H1 (cell line): ENCODE measurements at regions not wholly inside any gene's neighbourhood (a gene's known extent, or its start where the extent isn't known, plus 50 kb on each side); places are given as distances from the start of the nearest gene placed in this dataset.
A peak's percentile ranks its signal among the peaks of the same experiment; 100 is the strongest.

Experiments
- CTCF ChIA-PET: fragments of 300-600 bp; sonication (Branson Sonifier 250); formaldehyde crosslinking; loops from one replicate; lab custom pipeline; 2021; ENCODE audit not compliant: partially characterized antibody; lab: Charles Lee
- POLR2A ChIA-PET: fragments of 300-600 bp; sonication (Branson Sonifier 250); formaldehyde crosslinking; loops from one replicate; lab custom pipeline; 2021; ENCODE audit warnings: inconsistent platforms; ENCODE audit not compliant: partially characterized antibody; lab: Charles Lee
- DNase-seq, 2 experiments: peaks; one replicate each; pipeline versions ENCODE4 v3.0.0 to v3.0.0-alpha.2; 2010 to 2022; ENCODE audit warnings: low spot score in 2 of 2, low read depth in 1 of 2, mixed read lengths in 1 of 2
- FAIRE-seq: peaks from 2 replicates; lab custom pipeline; 2011; peaks lifted over from hg19 to GRCh38; lab: Jason Lieb, UNC
- H2AFZ ChIP-seq: 2 replicates; pipeline ENCODE4 v1.8.1; 2012; ENCODE audit warnings: low read length, inconsistent platforms
- H2AK5ac ChIP-seq: 2 replicates; pipeline ENCODE4 v1.6.1; 2013; ENCODE audit warnings: low read depth, low read length
- H2BK120ac ChIP-seq: replicated peaks from 2 replicates; pipeline ENCODE3; 2013; ENCODE audit warnings: low read depth, low read length, inconsistent platforms
- H2BK12ac ChIP-seq: 2 replicates; pipeline ENCODE4 v1.6.1; 2013; ENCODE audit warnings: low read depth, low read length
- H2BK15ac ChIP-seq: 2 replicates; pipeline ENCODE4 v1.6.1; 2013; ENCODE audit warnings: low read length
- H2BK20ac ChIP-seq: 2 replicates; pipeline ENCODE4 v1.6.1; 2013; ENCODE audit warnings: low read length
- H2BK5ac ChIP-seq: 2 replicates; pipeline ENCODE4 v1.6.1; 2013; ENCODE audit warnings: low read depth, low read length
- H3K14ac ChIP-seq: 2 replicates; pipeline ENCODE4 v1.6.1; 2013; ENCODE audit warnings: inconsistent platforms; ENCODE audit not compliant: insufficient read length
- H3K18ac ChIP-seq: 2 replicates; pipeline ENCODE4 v1.6.1; 2013; ENCODE audit warnings: low read length; ENCODE audit errors: extremely low read depth
- H3K23ac ChIP-seq: 2 replicates; pipeline ENCODE4 v1.6.1; 2013; ENCODE audit warnings: inconsistent platforms; ENCODE audit not compliant: insufficient read length
- H3K23me2 ChIP-seq: 2 replicates; pipeline ENCODE4 v1.6.1; 2013; ENCODE audit warnings: low read depth, low read length
- H3K27ac ChIP-seq: 2 replicates; pipeline ENCODE4 v1.6.1; 2011; ENCODE audit warnings: low read depth, low read length, inconsistent platforms
- H3K27me3 ChIP-seq, 4 experiments: replicated peaks in 1 of 4; 1 replicate in 1 of 4; 2 replicates in 3 of 4; pipeline versions ENCODE4 v1.6.1 to v1.8.1; 2011 to 2013; ENCODE audit warnings: low read length in 3 of 4, mild to moderate bottlenecking in 3 of 4, inconsistent platforms in 2 of 4, mixed read lengths in 2 of 4, moderate library complexity in 1 of 4; ENCODE audit not compliant: control insufficient read depth in 3 of 4, insufficient read depth in 3 of 4; ENCODE audit errors: extremely low read depth in 1 of 4
- H3K36me3 ChIP-seq, 4 experiments: 2 replicates each; pipeline versions ENCODE4 v1.6.1 to v1.8.1; 2011 to 2013; ENCODE audit warnings: mild to moderate bottlenecking in 4 of 4, low read length in 3 of 4, moderate library complexity in 2 of 4, control low read depth in 1 of 4, inconsistent platforms in 1 of 4; ENCODE audit not compliant: insufficient read depth in 4 of 4, control insufficient read depth in 2 of 4
- H3K4ac ChIP-seq: replicated peaks from 2 replicates; pipeline ENCODE3; 2013; ENCODE audit warnings: low read length, low read depth, mixed read lengths, inconsistent platforms; ENCODE audit not compliant: insufficient read length
- H3K4me1 ChIP-seq, 4 experiments: replicated peaks in 1 of 4; 1 replicate in 1 of 4; 2 replicates in 3 of 4; pipeline versions ENCODE4 v1.6.1 to v1.8.1; 2011 to 2013; ENCODE audit warnings: low read length in 3 of 4, inconsistent platforms in 2 of 4, mixed read lengths in 1 of 4; ENCODE audit not compliant: insufficient read depth in 4 of 4, control insufficient read depth in 3 of 4
- H3K4me2 ChIP-seq, 2 experiments: 2 replicates each; pipeline versions ENCODE4 v1.6.1 to v1.8.1; 2011 to 2013; ENCODE audit warnings: low read depth in 2 of 2, low read length in 2 of 2, control low read depth in 1 of 2, inconsistent platforms in 1 of 2, mild to moderate bottlenecking in 1 of 2; ENCODE audit not compliant: insufficient read depth in 1 of 2
- H3K4me3 ChIP-seq, 4 experiments: fragments of 200-600, 300-600 bp in 1 of 4; sonication (generic), shearing (Covaris generic), sonication (Bioruptor Twin) in 1 of 4; 2 replicates each; pipeline versions ENCODE4 v1.5.1 to v1.8.1; 2011 to 2016; ENCODE audit warnings: low read length in 4 of 4, low read depth in 3 of 4, control low read depth in 2 of 4, inconsistent platforms in 2 of 4, mild to moderate bottlenecking in 2 of 4, mixed read lengths in 1 of 4, moderate library complexity in 1 of 4; ENCODE audit not compliant: insufficient read depth in 2 of 4; ENCODE audit errors: extremely low read depth in 1 of 4
- H3K56ac ChIP-seq: replicated peaks from 2 replicates; pipeline ENCODE3; 2013; ENCODE audit warnings: low read depth, mild to moderate bottlenecking, mixed read lengths, low read length, inconsistent platforms; ENCODE audit not compliant: insufficient read length
- H3K79me1 ChIP-seq: 2 replicates; pipeline ENCODE4 v1.6.1; 2013; ENCODE audit warnings: low read depth, low read length, control low read depth
- H3K79me2 ChIP-seq, 2 experiments: 2 replicates each; pipeline versions ENCODE4 v1.6.1 to v1.8.1; 2012 to 2013; ENCODE audit warnings: low read length in 2 of 2, mild to moderate bottlenecking in 2 of 2, inconsistent platforms in 1 of 2; ENCODE audit not compliant: insufficient read depth in 2 of 2, control insufficient read depth in 1 of 2
- H3K9ac ChIP-seq, 4 experiments: replicated peaks in 1 of 4; 1 replicate in 1 of 4; 2 replicates in 3 of 4; pipeline versions ENCODE4 v1.6.1 to v1.8.1; 2011 to 2013; ENCODE audit warnings: low read depth in 3 of 4, low read length in 3 of 4, control low read depth in 2 of 4, mild to moderate bottlenecking in 2 of 4, moderate library complexity in 2 of 4, inconsistent platforms in 1 of 4; ENCODE audit errors: extremely low read depth in 1 of 4
- H3K9me3 ChIP-seq, 2 experiments: 2 replicates each; pipeline versions ENCODE4 v1.6.1 to v1.8.1; 2012 to 2013; ENCODE audit warnings: mild to moderate bottlenecking in 2 of 2, moderate library complexity in 2 of 2, control low read depth in 1 of 2, inconsistent platforms in 1 of 2, low read depth in 1 of 2, low read length in 1 of 2, mixed read lengths in 1 of 2; ENCODE audit not compliant: insufficient read depth in 2 of 2
- H4K20me1 ChIP-seq, 2 experiments: replicated peaks in 1 of 2; 2 replicates each; pipeline versions ENCODE3 to v1.8.1; 2011 to 2013; ENCODE audit warnings: inconsistent platforms in 2 of 2, low read length in 2 of 2, mild to moderate bottlenecking in 1 of 2; ENCODE audit not compliant: insufficient read depth in 2 of 2, control insufficient read depth in 1 of 2
- H4K5ac ChIP-seq: 2 replicates; pipeline ENCODE4 v1.6.1; 2013; ENCODE audit warnings: low read length, low read depth, mixed read lengths, inconsistent platforms; ENCODE audit not compliant: insufficient read length
- H4K8ac ChIP-seq: 2 replicates; pipeline ENCODE4 v1.8.0; 2013; ENCODE audit warnings: mild to moderate bottlenecking, moderate library complexity, low read length, inconsistent platforms; ENCODE audit not compliant: insufficient read depth; ENCODE audit errors: extremely low read depth
- H4K91ac ChIP-seq: replicated peaks from 2 replicates; pipeline ENCODE3; 2013; ENCODE audit warnings: low read length, mixed read lengths, inconsistent platforms; ENCODE audit not compliant: insufficient read length
- BRCA1 ChIP-seq: IDR thresholded peaks from 2 replicates; pipeline ENCODE4 v1.6.1; 2012; ENCODE audit warnings: low read depth, low read length, improper control_type of control experiment
- SP1 ChIP-seq: IDR thresholded peaks from 2 replicates; pipeline ENCODE4 v1.6.1; 2011; ENCODE audit warnings: low read depth, low read length
- TCF12 ChIP-seq: IDR thresholded peaks from 2 replicates; pipeline ENCODE4 v1.6.1; 2011; ENCODE audit warnings: low read depth, mild to moderate bottlenecking, low read length
- WGBS, 2 experiments: shearing (Covaris generic) in 1 of 2; methylation state at CpG; one replicate each; pipeline versions ENCODE4 v1.1.6 to v1.1.7; 2013 to 2015; ENCODE audit warnings: low lambda C conversion rate in 2 of 2, mixed read lengths in 2 of 2, inconsistent platforms in 1 of 2, low coverage in 1 of 2, missing lambda C conversion rate in 1 of 2; ENCODE audit not compliant: insufficient replicate concordance in 2 of 2, insufficient coverage in 1 of 2, insufficient read length in 1 of 2; ENCODE audit errors: extremely low coverage in 1 of 2, missing lambda C conversion rate in 1 of 2; 5-methylcytosine and 5-hydroxymethylcytosine counted together

GRCh38 chr21:15352009-15352408, 287.2 kb upstream of the NRIP1 start:
- 85% methylated on average over 7 of the region's 7 CpGs; no CpG with 5 or more reads in 1 of the 2 experiments for WGBS, 2 experiments
- POLR2A ChIA-PET, result no interaction called here
- Histone ChIP-seq H3K4me2 (no peak overlapping the region), H3K9me3 (no peaks in the 10 kb centered on the region), H2AK5ac (no peak overlapping the region), H3K79me1 (no peaks in the 10 kb centered on the region), H3K4me3 (no peak overlapping the region), H2BK20ac (no peak overlapping the region), H4K5ac (no peak overlapping the region), H3K79me2 (no peaks in the 10 kb centered on the region), H3K27me3 (no peaks in the 10 kb centered on the region), H4K20me1 (no peaks in the 10 kb centered on the region), H3K56ac (no peak overlapping the region), H3K18ac (no peak overlapping the region), H3K4ac (no peak overlapping the region), H2BK5ac (no peak overlapping the region), H3K23ac (no peak overlapping the region), H2BK12ac (no peak overlapping the region), H3K23me2 (no peaks in the 10 kb centered on the region), H3K36me3 (no peaks in the 10 kb centered on the region), H4K8ac (no peak overlapping the region), H3K4me1 (no peaks in the 10 kb centered on the region), H3K9ac (no peak overlapping the region)
- no peak for DNase-seq
- no peak for TF ChIP-seq SP1
- no peak for TF ChIP-seq BRCA1
- no peak for TF ChIP-seq TCF12
- TF ChIP-seq, all 59 proteins: peak for 0
- Histone ChIP-seq H2BK15ac (no peak overlapping the region), H2BK120ac (no peak overlapping the region), H2AFZ (peak overlapping the region; percentile 91), H3K14ac (no peak overlapping the region), H3K27ac (no peak overlapping the region), H4K91ac (no peak overlapping the region)
- CTCF ChIA-PET, result interaction anchor here (0.6 kb wide), 1 partner anchor 200 kb away, joined by 4 read pairs; no protein-coding TSS in a partner anchor
- FAIRE-seq, result no peak
